GM13977 (cell line): ENCODE measurements at regions not wholly inside any gene's neighbourhood (a gene's known extent, or its start where the extent isn't known, plus 50 kb on each side); places are given as distances from the start of the nearest gene placed in this dataset.
"Not testable (repeated sequence)": the region's sequence is repeated elsewhere in the genome, so short reads cannot be mapped to it uniquely, and the experiment has no call there.

Experiments used
- DNase-seq: peaks from one replicate; pipeline ENCODE4 v3.0.0; 2012; ENCODE audit warnings: low spot score
- CTCF ChIP-seq: IDR thresholded peaks from 2 replicates; pipeline ENCODE4 v1.5.1; 2012; ENCODE audit warnings: mild to moderate bottlenecking, control low read depth; ENCODE audit not compliant: insufficient read depth; ENCODE audit errors: extremely low read depth, missing control alignments
- in situ Hi-C: fragments of 300-500 bp; cut with MboI; formaldehyde crosslinking; loops from one replicate; pipeline ENCODE4 v1.12.0; 2022; ENCODE audit warnings: low sequenced_read_pairs, low pct_unique_long_range_greater_than_20kb, mixed read lengths, inconsistent platforms; ENCODE audit not compliant: unreplicated experiment

GRCh38 chr7:113197274-113197673, 78.9 kb upstream of the SMIM30 start:
- no peak for TF ChIP-seq CTCF
- in situ Hi-C loops, result no loop called here
- no peak for DNase-seq

DNA sequence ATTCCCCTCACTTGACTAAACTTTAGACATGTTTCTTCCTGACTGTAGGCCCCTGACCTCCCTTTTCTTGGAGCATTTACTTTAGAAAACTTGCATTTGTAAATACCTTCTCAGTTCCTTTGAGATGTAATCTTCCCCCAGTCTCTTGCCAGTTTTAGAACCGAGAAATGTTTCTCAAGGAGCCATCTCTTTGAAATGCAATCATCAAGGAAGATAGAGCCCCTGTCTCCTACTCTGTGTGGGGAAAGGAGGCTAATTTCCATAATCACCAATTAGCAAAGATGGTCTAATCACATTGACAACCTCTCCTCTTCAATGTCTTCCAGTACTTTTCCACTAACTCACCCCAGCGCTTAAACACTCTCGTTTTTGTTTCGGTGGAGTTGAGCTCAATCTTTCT, 70.0 kb upstream of the SMIM30 start:
- in situ Hi-C loops, result no loop called here
- DNase-seq, result no peak
- no peak for TF ChIP-seq CTCF

GRCh38 chr7:113179313-113179712, 61.0 kb upstream of the SMIM30 start:
- no peak for DNase-seq
- in situ Hi-C loops, result no loop called here
- no peak for TF ChIP-seq CTCF

GRCh38 chr7:113176836-113177235, 58.5 kb upstream of the SMIM30 start:
- no peak for TF ChIP-seq CTCF
- in situ Hi-C loops, result no loop called here

GRCh38 chr7:113176180-113176579, 57.8 kb upstream of the SMIM30 start:
- in situ Hi-C loops, DNase-seq: not testable (repeated sequence)

More at GRCh38 chr7:113176836-113177235, 58.5 kb upstream of the SMIM30 start:
- no peak for DNase-seq

DNA sequence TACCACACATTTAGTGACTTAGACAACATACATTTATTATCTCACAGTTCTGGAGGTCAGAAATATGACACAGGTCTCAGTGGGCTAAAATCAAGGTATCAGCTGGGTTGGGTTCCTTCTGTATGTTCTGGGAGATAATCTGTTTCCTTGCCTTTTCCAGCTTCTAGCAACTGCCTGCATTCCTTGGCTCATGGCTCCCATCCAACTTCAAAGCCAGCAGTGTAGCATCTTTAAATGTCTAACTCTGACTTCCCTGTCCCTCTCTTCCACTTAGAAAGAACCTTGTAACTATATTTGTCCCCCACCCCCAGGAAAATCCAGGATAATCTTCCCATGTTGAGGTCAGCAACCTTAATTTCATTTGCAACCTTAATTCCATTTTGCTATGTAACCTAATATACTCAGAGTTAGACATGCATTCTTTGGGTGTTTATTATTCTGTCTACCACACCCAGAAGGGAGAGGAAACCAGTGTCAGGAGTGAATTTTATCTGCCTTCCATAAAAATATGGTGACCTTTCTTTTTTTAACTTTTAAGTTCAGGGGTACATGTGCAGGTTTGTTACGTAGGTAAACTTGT, 57.3 kb upstream of the SMIM30 start:
- no peak for DNase-seq
- TF ChIP-seq CTCF, result no peak
- in situ Hi-C loops, result no loop called here

DNA sequence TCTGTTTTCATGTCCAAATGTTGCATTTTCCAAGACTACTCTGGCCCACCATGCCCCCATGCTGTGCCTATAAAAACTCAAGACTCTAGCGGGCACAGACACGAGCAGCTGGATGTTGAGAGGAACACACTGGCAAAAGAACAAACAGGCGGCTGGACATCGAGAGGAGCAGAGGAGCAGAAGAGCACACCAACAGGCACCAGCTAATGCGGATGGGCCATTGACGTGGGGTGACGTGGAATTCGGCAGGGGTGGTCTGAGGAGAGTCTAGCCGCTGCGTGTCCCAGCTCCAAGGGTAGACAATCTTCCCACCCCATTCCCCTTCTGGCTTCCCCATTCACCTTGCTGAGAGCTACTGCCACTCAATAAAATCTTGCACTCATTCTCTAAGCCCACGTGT, 54.4 kb upstream of the SMIM30 start:
- no peak for DNase-seq
- in situ Hi-C loops, result no loop called here
- no peak for TF ChIP-seq CTCF
